PFSK-1 (cell line): ENCODE measurements at regions not wholly inside any gene's neighbourhood (a gene's known extent, or its start where the extent isn't known, plus 50 kb on each side); places are given as distances from the start of the nearest gene placed in this dataset.

Source experiments
- POLR2AphosphoS5 ChIP-seq: IDR thresholded peaks from 2 replicates; pipeline ENCODE4 v1.6.1; 2012; ENCODE audit warnings: low read depth, mild to moderate bottlenecking, control low read depth, low read length, moderate library complexity
- SIN3A ChIP-seq: IDR thresholded peaks from 2 replicates; pipeline ENCODE4 v1.6.1; 2012; ENCODE audit warnings: mild to moderate bottlenecking, low read length, moderate library complexity, borderline replicate concordance; ENCODE audit not compliant: insufficient read depth

GRCh38 chr13:34035676-34036325, 217.9 kb downstream of the RFC3 start:
- TF ChIP-seq POLR2AphosphoS5: no peak
- TF ChIP-seq SIN3A: no peak
